IMR-90 (cell line): ENCODE measurements at regions not wholly inside any gene's neighbourhood (a gene's known extent, or its start where the extent isn't known, plus 50 kb on each side); places are given as distances from the start of the nearest gene placed in this dataset.

ENCODE experiments used
- ATAC-seq: fragments of 200-7000 bp; cut with Tn5 transposase; 2 replicates; pipeline ENCODE4 v1.9.1; 2020; ENCODE audit warnings: low read depth, mild to moderate bottlenecking, moderate library complexity
- BruUV-seq: library from RNA; stranded (reverse); fragments of 400-500 nt; replicated peaks from 2 replicates; lab custom pipeline; 2021; lab: Mats Ljungman, UMichigan
- CTCF ChIA-PET: fragments of 300-600 bp; formaldehyde crosslinking; extraction: SDS; loops from one replicate; lab custom pipeline; 2021; ENCODE audit warnings: antibody characterized with exemption; lab: Yijun Ruan, JAX
- POLR2A ChIA-PET: fragments of 300-600 bp; sonication (Branson Sonifier 250); formaldehyde crosslinking; loops from one replicate; lab custom pipeline; 2022; ENCODE audit warnings: antibody characterized with exemption; ENCODE audit not compliant: unreplicated experiment; lab: Charles Lee
- DNase-seq: peaks from one replicate; pipeline ENCODE4 v3.0.0; 2013
- H2AFZ ChIP-seq: replicated peaks from 2 replicates; pipeline ENCODE3; 2013; ENCODE audit warnings: low read length, mild to moderate bottlenecking; ENCODE audit not compliant: poor library complexity
- H2AK5ac ChIP-seq: 2 replicates; pipeline ENCODE4 v1.6.1; 2013; ENCODE audit warnings: low read depth, low read length, inconsistent platforms
- H2AK9ac ChIP-seq: replicated peaks from 2 replicates; pipeline ENCODE3; 2013; ENCODE audit warnings: mild to moderate bottlenecking, low read depth, low read length, moderate library complexity; ENCODE audit not compliant: poor library complexity
- H2BK120ac ChIP-seq: 2 replicates; pipeline ENCODE4 v1.6.1; 2013; ENCODE audit warnings: low read depth, low read length, inconsistent platforms
- H2BK15ac ChIP-seq: 3 replicates; pipeline ENCODE4 v1.6.1; 2013; ENCODE audit warnings: low read depth, low read length, inconsistent platforms
- H2BK20ac ChIP-seq: 2 replicates; pipeline ENCODE4 v1.6.1; 2013; ENCODE audit warnings: low read depth, mild to moderate bottlenecking, inconsistent platforms, low read length, moderate library complexity
- H2BK5ac ChIP-seq: 2 replicates; pipeline ENCODE4 v1.6.1; 2013; ENCODE audit warnings: mild to moderate bottlenecking, low read depth, low read length, inconsistent platforms; ENCODE audit not compliant: poor library complexity, severe bottlenecking
- H3K14ac ChIP-seq: replicated peaks from 2 replicates; pipeline ENCODE4 v1.6.1; 2013; ENCODE audit warnings: low read depth, low read length, inconsistent platforms
- H3K18ac ChIP-seq: 2 replicates; pipeline ENCODE4 v1.6.1; 2013; ENCODE audit warnings: low read depth, low read length, control low read depth
- H3K23ac ChIP-seq: 2 replicates; pipeline ENCODE4 v1.6.1; 2013; ENCODE audit warnings: low read depth, low read length, inconsistent platforms
- H3K27ac ChIP-seq: 2 replicates; pipeline ENCODE4 v1.5.1; 2013; ENCODE audit warnings: mild to moderate bottlenecking, control low read depth, low read length; ENCODE audit not compliant: insufficient read depth
- H3K27me3 ChIP-seq: 2 replicates; pipeline ENCODE4 v1.6.1; 2013; ENCODE audit warnings: low read length; ENCODE audit not compliant: control insufficient read depth, insufficient read depth
- H3K36me3 ChIP-seq: 2 replicates; pipeline ENCODE4 v1.6.1; 2013; ENCODE audit warnings: low read length, mixed read lengths; ENCODE audit not compliant: control insufficient read depth, insufficient read depth
- H3K4ac ChIP-seq: 2 replicates; pipeline ENCODE4 v1.6.1; 2013; ENCODE audit warnings: low read depth, low read length, inconsistent platforms
- H3K4me1 ChIP-seq: 2 replicates; pipeline ENCODE4 v1.6.1; 2013; ENCODE audit warnings: low read length, mixed read lengths; ENCODE audit not compliant: control insufficient read depth, insufficient read depth
- H3K4me2 ChIP-seq: 2 replicates; pipeline ENCODE4 v1.6.1; 2013; ENCODE audit warnings: low read depth, mild to moderate bottlenecking, control low read depth, low read length, moderate library complexity
- H3K4me3 ChIP-seq: 2 replicates; pipeline ENCODE4 v1.5.1; 2013; ENCODE audit warnings: low read depth, mild to moderate bottlenecking, control low read depth, low read length, moderate library complexity; ENCODE audit not compliant: insufficient read depth
- H3K56ac ChIP-seq: 2 replicates; pipeline ENCODE4 v1.6.1; 2013; ENCODE audit warnings: low read length, inconsistent platforms; ENCODE audit not compliant: insufficient read depth; ENCODE audit errors: extremely low read depth
- H3K79me1 ChIP-seq, 2 experiments: 2 replicates each; pipeline ENCODE4 v1.6.1; 2013; ENCODE audit warnings: low read length in 2 of 2, inconsistent platforms in 1 of 2, low read depth in 1 of 2
- H3K9ac ChIP-seq: 2 replicates; pipeline ENCODE4 v1.6.1; 2013; ENCODE audit warnings: low read depth, low read length, control low read depth
- H3K9me1 ChIP-seq: 2 replicates; pipeline ENCODE4 v1.6.1; 2013; ENCODE audit warnings: low read length, inconsistent platforms; ENCODE audit not compliant: insufficient read depth
- H3K9me3 ChIP-seq: 2 replicates; pipeline ENCODE4 v1.6.1; 2013; ENCODE audit warnings: low read length; ENCODE audit not compliant: control insufficient read depth, insufficient read depth
- H4K20me1 ChIP-seq: 2 replicates; pipeline ENCODE4 v1.6.1; 2013; ENCODE audit warnings: low read length, inconsistent platforms; ENCODE audit not compliant: insufficient read depth
- H4K5ac ChIP-seq: 2 replicates; pipeline ENCODE4 v1.6.1; 2013; ENCODE audit warnings: mild to moderate bottlenecking, low read depth, low read length, control low read depth
- H4K8ac ChIP-seq, 2 experiments: 2 replicates each; pipeline ENCODE4 v1.6.1; 2013; ENCODE audit warnings: low read depth in 2 of 2, low read length in 2 of 2, control low read depth in 1 of 2, inconsistent platforms in 1 of 2
- H4K91ac ChIP-seq: 2 replicates; pipeline ENCODE4 v1.6.1; 2013; ENCODE audit warnings: low read depth, low read length, inconsistent platforms; ENCODE audit not compliant: insufficient read depth
- BHLHE40 ChIP-seq: fragments of 150-350 bp; IDR thresholded peaks from 2 replicates; pipeline ENCODE4 v1.6.1; 2016; ENCODE audit warnings: mild to moderate bottlenecking, low read depth, low read length
- CEBPB ChIP-seq: IDR thresholded peaks from 2 replicates; pipeline ENCODE4 v1.6.1; 2012; ENCODE audit warnings: low read depth, low read length, improper control_type of control experiment
- CHD1 ChIP-seq: IDR thresholded peaks from 2 replicates; pipeline ENCODE4 v1.6.1; 2012; ENCODE audit warnings: low read depth, low read length, improper control_type of control experiment
- CTCF ChIP-seq: conservative IDR thresholded peaks from 2 replicates; pipeline ENCODE4 v1.5.1; 2012; ENCODE audit warnings: mild to moderate bottlenecking, low read depth, low read length, improper control_type of control experiment
- FOS ChIP-seq: fragments of 150-350 bp; IDR thresholded peaks from 2 replicates; pipeline ENCODE4 v1.6.1; 2016; ENCODE audit warnings: low read depth, low read length
- MAFK ChIP-seq: IDR thresholded peaks from 2 replicates; pipeline ENCODE4 v1.6.1; 2012; ENCODE audit warnings: low read depth, low read length, improper control_type of control experiment
- MAZ ChIP-seq: IDR thresholded peaks from 2 replicates; pipeline ENCODE4 v1.6.1; 2012; ENCODE audit warnings: low read depth, mild to moderate bottlenecking, low read length, improper control_type of control experiment, moderate library complexity, borderline replicate concordance
- MXI1 ChIP-seq: IDR thresholded peaks from 2 replicates; pipeline ENCODE4 v1.6.1; 2012; ENCODE audit warnings: low read depth, mild to moderate bottlenecking, low read length, moderate library complexity, borderline replicate concordance
- NFE2L2 ChIP-seq: fragments of 150-350 bp; IDR thresholded peaks from 2 replicates; pipeline ENCODE4 v1.6.1; 2016; ENCODE audit warnings: low read depth, mild to moderate bottlenecking, low read length
- POLR2A ChIP-seq: IDR thresholded peaks from 2 replicates; pipeline ENCODE4 v1.6.1; 2012; ENCODE audit warnings: mild to moderate bottlenecking, low read depth, low read length
- RAD21 ChIP-seq: IDR thresholded peaks from 2 replicates; pipeline ENCODE4 v1.6.1; 2012; ENCODE audit warnings: low read length, improper control_type of control experiment
- RCOR1 ChIP-seq: IDR thresholded peaks from 2 replicates; pipeline ENCODE4 v1.6.1; 2012; ENCODE audit warnings: mild to moderate bottlenecking, low read length, improper control_type of control experiment; ENCODE audit not compliant: insufficient replicate concordance
- RFX5 ChIP-seq: IDR thresholded peaks from 2 replicates; pipeline ENCODE4 v1.8.0; 2012; ENCODE audit warnings: low read depth, mild to moderate bottlenecking, low read length, moderate library complexity
- WGBS, 2 experiments: methylation state at CpG; one replicate each; pipeline versions ENCODE4 v1.1.5 to v1.1.7; 2013; ENCODE audit warnings: missing lambda C conversion rate in 2 of 2; ENCODE audit not compliant: insufficient read length in 1 of 2; ENCODE audit errors: extremely low coverage in 2 of 2; 5-methylcytosine and 5-hydroxymethylcytosine counted together
- dilution Hi-C: fragments of 300-500 bp; cut with HindIII; formaldehyde crosslinking; loops from one replicate; pipeline ENCODE4 v1.14.3; 2018; ENCODE audit warnings: low sequenced_read_pairs; ENCODE audit not compliant: unreplicated experiment
- in situ Hi-C: fragments of 300-500 bp; cut with MboI; formaldehyde crosslinking; loops from 3 replicates; pipeline ENCODE4 v1.14.3; 2019; ENCODE audit warnings: low sequenced_read_pairs, inconsistent platforms, mixed read lengths
- intact Hi-C: fragments of 100-400 bp; cut with micrococcal nuclease; formaldehyde crosslinking; loops from 2 replicates; pipeline ENCODE4 v1.10.0; 2022

DNA sequence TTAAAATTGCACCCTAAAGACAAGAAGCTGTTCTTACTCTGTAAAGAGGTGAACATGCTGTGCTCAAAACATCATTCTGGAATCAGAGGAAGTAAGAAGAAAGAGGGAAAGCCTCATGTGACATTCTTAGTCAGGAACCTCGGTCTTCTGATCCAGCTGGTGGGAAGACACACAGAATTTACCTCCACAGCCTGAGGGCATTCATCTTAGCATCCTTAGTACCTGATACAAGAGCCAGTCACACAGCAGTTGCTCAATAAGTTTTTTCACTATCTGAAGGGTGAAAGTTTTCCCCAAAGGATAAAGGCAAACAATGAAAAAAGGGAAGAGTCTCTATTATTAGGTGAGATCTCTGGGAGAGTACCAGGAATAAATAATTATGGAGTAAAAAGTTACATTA is 116.8 kb downstream of the SEMA6D start:
- H3K36me3 ChIP-seq, result no peaks in the 10 kb centered on the region
- H3K4me3 ChIP-seq, result no peak overlapping the region
- no peak overlapping the region for H4K5ac ChIP-seq
- no peaks in the 10 kb centered on the region for H3K9me1 ChIP-seq
- in situ Hi-C loops (no loop called here), intact Hi-C loops (no loop called here), dilution Hi-C loops (no loop called here)
- ATAC-seq (no peak), DNase-seq (no peak)
- H2BK120ac ChIP-seq, result no peak overlapping the region
- no peak overlapping the region for H2BK20ac ChIP-seq
- POLR2A ChIA-PET, result no interaction called here
- CTCF ChIA-PET, result no interaction called here
- no peak overlapping the region for H4K8ac ChIP-seq
- H2BK5ac ChIP-seq, result no peak overlapping the region
- no peak overlapping the region for H3K27ac ChIP-seq
- no TSS peak for BruUV-seq
- no peaks in the 10 kb centered on the region for H3K4me1 ChIP-seq
- TF ChIP-seq RAD21 (no peak), MAZ (no peak), RCOR1 (no peak), BHLHE40 (no peak), MAFK (no peak), FOS (no peak), CHD1 (no peak), NFE2L2 (no peak), POLR2A (no peak), RFX5 (no peak), CEBPB (no peak), MXI1 (no peak), CTCF (no peak)
- no CpG with 5 or more reads among the region's 1 CpG for WGBS, 2 experiments
- H3K9ac ChIP-seq, result no peak overlapping the region
- no peaks in the 10 kb centered on the region for H3K79me1 ChIP-seq
- no peak overlapping the region for H2BK15ac ChIP-seq
- H2AK5ac ChIP-seq, result no peak overlapping the region
- H3K4ac ChIP-seq, result no peak overlapping the region
- no peak overlapping the region for H3K18ac ChIP-seq
- no peak overlapping the region for H3K23ac ChIP-seq
- no peak overlapping the region for H4K91ac ChIP-seq
- H3K9me3 ChIP-seq, result no peaks in the 10 kb centered on the region
- no peak overlapping the region for H2AFZ ChIP-seq
- H2AK9ac ChIP-seq, result no peak overlapping the region
- peaks cover 3% of the 10 kb centered on the region for H3K27me3 ChIP-seq
- no peak overlapping the region for H3K56ac ChIP-seq
- H4K20me1 ChIP-seq, result no peaks in the 10 kb centered on the region
- no peak overlapping the region for H3K4me2 ChIP-seq
- H3K14ac ChIP-seq, result no peak overlapping the region
